ENCODE measurements at regions not wholly inside any gene's neighbourhood (a gene's known extent, or its start where the extent isn't known, plus 50 kb on each side); places are given as distances from the start of the nearest gene placed in this dataset.
"Not testable (repeated sequence)": the region's sequence is repeated elsewhere in the genome, so short reads cannot be mapped to it uniquely, and the experiment has no call there.

GRCh38 chrX:98240061-98240460 lies 1356.4 kb downstream of the RPA4 start:
- TF ChIP-seq EZH2 (IDR thresholded peaks at IDR 0.05; ENCODE audit: insufficient read depth, poor library complexity, severe bottlenecking); EZH2phosphoT487 (IDR thresholded peaks at IDR 0.05; ENCODE audit: insufficient read depth, low read depth): not testable (repeated sequence)

All from GM23248 (cell line).